GM19035 (cell line): ENCODE measurements at regions not wholly inside any gene's neighbourhood (a gene's known extent, or its start where the extent isn't known, plus 50 kb on each side); places are given as distances from the start of the nearest gene placed in this dataset.
"Not testable (repeated sequence)": the region's sequence is repeated elsewhere in the genome, so short reads cannot be mapped to it uniquely, and the experiment has no call there.

Experiments
- ATAC-seq: cut with Tn5 transposase; IDR thresholded peaks from one replicate; pipeline ENCODE4 v1.9.1; 2021; ENCODE audit not compliant: unreplicated experiment

GRCh38 chr4:116059361-116059760 is 945.9 kb upstream of the NDST4 start:
- ATAC-seq: no peak

GRCh38 chr4:116058129-116058528 is 944.7 kb upstream of the NDST4 start:
- no peak for ATAC-seq

GRCh38 chr4:116055857-116056827 is 942.7 kb upstream of the NDST4 start:
- no peak for ATAC-seq

GRCh38 chr4:116027311-116027710 is 913.9 kb upstream of the NDST4 start:
- no peak for ATAC-seq

GRCh38 chr4:116024954-116025708 is 911.7 kb upstream of the NDST4 start:
- ATAC-seq: no peak

- no peak for ATAC-seq
These were observed 909.6 kb upstream of the NDST4 start for GRCh38 chr4:116023049-116023448.

GRCh38 chr4:116020141-116020722 is 906.8 kb upstream of the NDST4 start:
- no peak for ATAC-seq

- ATAC-seq: no peak
These were observed 905.4 kb upstream of the NDST4 start for GRCh38 chr4:116018831-116019230.

- no peak for ATAC-seq
These were observed 902.8 kb upstream of the NDST4 start for GRCh38 chr4:116016201-116016600.

- no peak for ATAC-seq
These were observed 902.1 kb upstream of the NDST4 start for GRCh38 chr4:116015549-116015948.

- ATAC-seq: no peak
These were observed 901.6 kb upstream of the NDST4 start for GRCh38 chr4:116015062-116015461.

- no peak for ATAC-seq
These were observed 897.5 kb upstream of the NDST4 start for GRCh38 chr4:116010923-116011322.

GRCh38 chr4:116005806-116006088 is 892.3 kb upstream of the NDST4 start:
- no peak for ATAC-seq

GRCh38 chr4:116005037-116005805 is 891.8 kb upstream of the NDST4 start:
- no peak for ATAC-seq

- ATAC-seq: no peak
These were observed 887.9 kb upstream of the NDST4 start for GRCh38 chr4:116001291-116001690.

GRCh38 chr4:115986573-115986972 is 873.2 kb upstream of the NDST4 start:
- no peak for ATAC-seq

GRCh38 chr4:115975421-115976001 is 862.1 kb upstream of the NDST4 start:
- ATAC-seq: not testable (repeated sequence)

GRCh38 chr4:115973768-115974167 is 860.3 kb upstream of the NDST4 start:
- ATAC-seq: no peak

- no peak for ATAC-seq
These were observed 859.5 kb upstream of the NDST4 start for GRCh38 chr4:115972967-115973366.

- ATAC-seq: no peak
These were observed 857.4 kb upstream of the NDST4 start for GRCh38 chr4:115970859-115971258.

- ATAC-seq: no peak
These were observed 856.3 kb upstream of the NDST4 start for GRCh38 chr4:115969756-115970155.
